ENCODE measurements at regions not wholly inside any gene's neighbourhood (a gene's known extent, or its start where the extent isn't known, plus 50 kb on each side); places are given as distances from the start of the nearest gene placed in this dataset.

DNA sequence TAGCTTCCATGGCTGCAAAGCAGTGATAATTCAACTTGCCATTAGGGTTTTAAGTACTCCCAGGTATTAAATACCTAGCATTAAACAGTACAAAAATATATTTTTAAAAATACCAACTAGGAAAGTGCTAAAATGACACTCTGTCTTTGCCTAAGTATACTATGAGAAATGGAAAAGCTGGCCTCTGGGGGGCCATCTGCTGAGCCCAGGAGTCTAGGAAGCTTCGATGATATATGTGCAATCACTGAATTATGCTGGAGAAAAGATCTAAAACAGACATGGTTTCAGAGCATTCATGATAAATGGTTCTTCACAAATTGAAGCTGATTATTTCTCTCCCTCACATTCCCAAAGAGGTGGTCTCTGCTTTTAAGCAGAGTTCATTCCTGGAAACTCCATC is 191.8 kb downstream of the OPA1 start:
- TF ChIP-seq, protein P1, sequence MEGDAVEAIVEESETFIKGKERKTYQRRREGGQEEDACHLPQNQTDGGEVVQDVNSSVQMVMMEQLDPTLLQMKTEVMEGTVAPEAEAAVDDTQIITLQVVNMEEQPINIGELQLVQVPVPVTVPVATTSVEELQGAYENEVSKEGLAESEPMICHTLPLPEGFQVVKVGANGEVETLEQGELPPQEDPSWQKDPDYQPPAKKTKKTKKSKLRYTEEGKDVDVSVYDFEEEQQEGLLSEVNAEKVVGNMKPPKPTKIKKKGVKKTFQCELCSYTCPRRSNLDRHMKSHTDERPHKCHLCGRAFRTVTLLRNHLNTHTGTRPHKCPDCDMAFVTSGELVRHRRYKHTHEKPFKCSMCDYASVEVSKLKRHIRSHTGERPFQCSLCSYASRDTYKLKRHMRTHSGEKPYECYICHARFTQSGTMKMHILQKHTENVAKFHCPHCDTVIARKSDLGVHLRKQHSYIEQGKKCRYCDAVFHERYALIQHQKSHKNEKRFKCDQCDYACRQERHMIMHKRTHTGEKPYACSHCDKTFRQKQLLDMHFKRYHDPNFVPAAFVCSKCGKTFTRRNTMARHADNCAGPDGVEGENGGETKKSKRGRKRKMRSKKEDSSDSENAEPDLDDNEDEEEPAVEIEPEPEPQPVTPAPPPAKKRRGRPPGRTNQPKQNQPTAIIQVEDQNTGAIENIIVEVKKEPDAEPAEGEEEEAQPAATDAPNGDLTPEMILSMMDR (IDR thresholded peaks at IDR 0.05) = no peak
- no peak for TF ChIP-seq POLR2A (IDR thresholded peaks at IDR 0.05)
